ENCODE measurements at regions not wholly inside any gene's neighbourhood (a gene's known extent, or its start where the extent isn't known, plus 50 kb on each side); places are given as distances from the start of the nearest gene placed in this dataset.

GRCh38 chr7:155878250-155878649, 66.0 kb upstream of the SHH start:
- TF ChIP-seq CTCF (CRISPR knock-in tag; IDR thresholded peaks at IDR 0.05) (no peak), USF2 (IDR thresholded peaks at IDR 0.05; ENCODE audit: low read depth, low read length) (no peak), USF2 (CRISPR knock-in tag; IDR thresholded peaks at IDR 0.05; ENCODE audit: borderline replicate concordance) (no peak), GABPA (IDR thresholded peaks at IDR 0.05; ENCODE audit: low read depth, low read length) (no peak), GABPA (CRISPR knock-in tag; IDR thresholded peaks at IDR 0.05; ENCODE audit: low read depth) (no peak), THAP7 (CRISPR knock-in tag; IDR thresholded peaks at IDR 0.05) (no peak), HNRNPL (IDR thresholded peaks at IDR 0.05; ENCODE audit: low read depth, low read length) (no peak), TOE1 (CRISPR knock-in tag; IDR thresholded peaks at IDR 0.05) (no peak), IRX3 (CRISPR knock-in tag; IDR thresholded peaks at IDR 0.05; ENCODE audit: borderline replicate concordance, low read depth) (no peak), ZKSCAN1 (IDR thresholded peaks at IDR 0.05; ENCODE audit: low read length) (no peak), ETS1 (CRISPR knock-in tag; IDR thresholded peaks at IDR 0.05) (no peak), ZNF343 (CRISPR knock-in tag; IDR thresholded peaks at IDR 0.05) (no peak), MAFF (IDR thresholded peaks at IDR 0.05; ENCODE audit: low read depth, low read length) (no peak), CBX2 (IDR thresholded peaks at IDR 0.05; ENCODE audit: low read depth, low read length) (no peak), CBX2 (CRISPR knock-in tag; IDR thresholded peaks at IDR 0.05; ENCODE audit: low read depth) (no peak)

All from HepG2 (cell line).